ENCODE measurements at regions not wholly inside any gene's neighbourhood (a gene's known extent, or its start where the extent isn't known, plus 50 kb on each side); places are given as distances from the start of the nearest gene placed in this dataset.
"Not testable (repeated sequence)": the region's sequence is repeated elsewhere in the genome, so short reads cannot be mapped to it uniquely, and the experiment has no call there.

GRCh38 chr1:29767769-29768425, 531.6 kb downstream of the PTPRU start:
- no peak for DNase-seq

- DNase-seq = no peak
Measured at GRCh38 chr1:29767088-29767685, 530.9 kb downstream of the PTPRU start.

GRCh38 chr1:29762635-29763034, 526.3 kb downstream of the PTPRU start:
- no peak for DNase-seq

- DNase-seq = no peak
Measured at GRCh38 chr1:29761159-29761928, 525.0 kb downstream of the PTPRU start.

- DNase-seq = no peak
Measured at GRCh38 chr1:29760067-29760564, 523.8 kb downstream of the PTPRU start.

- DNase-seq = no peak
Measured at GRCh38 chr1:29758781-29759499, 522.6 kb downstream of the PTPRU start.

- DNase-seq = no peak
Measured at GRCh38 chr1:29757866-29758780, 521.8 kb downstream of the PTPRU start.

- no peak for DNase-seq
Measured at GRCh38 chr1:29756901-29757725, 520.8 kb downstream of the PTPRU start.

GRCh38 chr1:29756498-29756897, 520.2 kb downstream of the PTPRU start:
- no peak for DNase-seq

GRCh38 chr1:29756085-29756484, 519.8 kb downstream of the PTPRU start:
- DNase-seq = no peak

GRCh38 chr1:29755412-29756015, 519.2 kb downstream of the PTPRU start:
- DNase-seq = not testable (repeated sequence)

GRCh38 chr1:29754573-29755375, 518.5 kb downstream of the PTPRU start:
- no peak for DNase-seq

- no peak for DNase-seq
Measured at GRCh38 chr1:29753771-29754572, 517.6 kb downstream of the PTPRU start.

GRCh38 chr1:29753244-29753643, 516.9 kb downstream of the PTPRU start:
- no peak for DNase-seq

GRCh38 chr1:29752141-29752540, 515.8 kb downstream of the PTPRU start:
- DNase-seq = no peak

- no peak for DNase-seq
Measured at GRCh38 chr1:29749024-29749945, 513.0 kb downstream of the PTPRU start.

- no peak for DNase-seq
Measured at GRCh38 chr1:29747196-29747595, 510.9 kb downstream of the PTPRU start.

Data from activated T-cell treated with anti-CD3 and anti-CD28 coated beads, Interleukin-2, amount 50 U/mL, for 1 hour (primary cell).